MM.1S (cell line): ENCODE measurements at regions not wholly inside any gene's neighbourhood (a gene's known extent, or its start where the extent isn't known, plus 50 kb on each side); places are given as distances from the start of the nearest gene placed in this dataset.

Source experiments
- DNase-seq: peaks from one replicate; pipeline ENCODE4 v3.0.0-alpha.2; 2015
- H2AFZ ChIP-seq: fragments of 300-600 bp; sonication (generic); 2 replicates; pipeline ENCODE4 v1.6.0; 2016; ENCODE audit warnings: antibody characterized with exemption, low read length
- H3F3A ChIP-seq: fragments of 300-600 bp; sonication (generic); 2 replicates; pipeline ENCODE4 v1.6.1; 2016; ENCODE audit warnings: mild to moderate bottlenecking, antibody characterized with exemption, low read length, moderate library complexity, mixed read lengths; ENCODE audit not compliant: insufficient read depth
- H3K27ac ChIP-seq: fragments of 300-600 bp; sonication (generic); 2 replicates; pipeline ENCODE4 v1.5.1; 2016; ENCODE audit warnings: mild to moderate bottlenecking, low read length
- H3K27me3 ChIP-seq: fragments of 300-600 bp; sonication (generic); replicated peaks from 2 replicates; pipeline ENCODE4 v1.6.0; 2016; ENCODE audit warnings: low read length; ENCODE audit not compliant: insufficient read depth
- H3K36me3 ChIP-seq: fragments of 300-600 bp; sonication (generic); replicated peaks from 2 replicates; pipeline ENCODE4 v1.6.1; 2016; ENCODE audit warnings: mild to moderate bottlenecking, low read length, mixed read lengths; ENCODE audit not compliant: insufficient read depth
- H3K4me1 ChIP-seq: fragments of 300-600 bp; sonication (generic); 2 replicates; pipeline ENCODE4 v1.6.1; 2016; ENCODE audit warnings: low read length, mixed read lengths
- H3K4me2 ChIP-seq: fragments of 300-600 bp; sonication (generic); 2 replicates; pipeline ENCODE4 v1.6.0; 2016; ENCODE audit warnings: low read depth, low read length
- H3K4me3 ChIP-seq: fragments of 300-600 bp; sonication (generic); 2 replicates; pipeline ENCODE4 v1.5.1; 2016; ENCODE audit warnings: low read length, mixed read lengths
- H3K79me2 ChIP-seq: fragments of 300-600 bp; sonication (generic); 2 replicates; pipeline ENCODE4 v1.6.1; 2016; ENCODE audit warnings: mixed run types, low read length, mixed read lengths
- H3K9ac ChIP-seq: fragments of 300-600 bp; sonication (generic); 2 replicates; pipeline ENCODE4 v1.6.1; 2016; ENCODE audit warnings: low read length, mixed read lengths
- H3K9me2 ChIP-seq: fragments of 300-600 bp; sonication (generic); replicated peaks from 2 replicates; pipeline ENCODE4 v1.6.1; 2016; ENCODE audit warnings: mild to moderate bottlenecking, low read length, mixed read lengths; ENCODE audit not compliant: insufficient read depth
- H3K9me3 ChIP-seq: fragments of 300-600 bp; sonication (generic); replicated peaks from 2 replicates; pipeline ENCODE4 v1.6.1; 2016; ENCODE audit warnings: mild to moderate bottlenecking, low read length, mixed read lengths; ENCODE audit not compliant: insufficient read depth
- H4K20me1 ChIP-seq: fragments of 300-600 bp; sonication (generic); 2 replicates; pipeline ENCODE4 v1.6.1; 2016; ENCODE audit warnings: mild to moderate bottlenecking, low read length, moderate library complexity, mixed read lengths; ENCODE audit not compliant: insufficient read depth
- CTCF ChIP-seq: fragments of 300-600 bp; sonication (generic); IDR thresholded peaks from 2 replicates; pipeline ENCODE4 v1.5.1; 2016; ENCODE audit warnings: antibody characterized with exemption, low read length, mixed read lengths
- EZH2 ChIP-seq: fragments of 300-600 bp; sonication (generic); optimal IDR thresholded peaks from 2 replicates; pipeline ENCODE3; 2017; ENCODE audit warnings: low read depth, mild to moderate bottlenecking, antibody characterized with exemption, low read length, mixed read lengths
- EZH2phosphoT487 ChIP-seq: fragments of 300-600 bp; sonication (generic); IDR thresholded peaks from 2 replicates; pipeline ENCODE4 v1.6.1; 2018; ENCODE audit warnings: antibody characterized with exemption, low read length

- Histone ChIP-seq H3K4me2 (no peak overlapping the region), H3K79me2 (no peaks in the 10 kb centered on the region), H3K4me1 (no peaks in the 10 kb centered on the region), H3K9me3 (no peaks in the 10 kb centered on the region), H3K9ac (no peak overlapping the region), H3K27ac (no peak overlapping the region), H3K9me2 (no peaks in the 10 kb centered on the region), H2AFZ (no peak overlapping the region), H3K27me3 (no peaks in the 10 kb centered on the region), H3F3A (no peaks in the 10 kb centered on the region), H3K36me3 (no peaks in the 10 kb centered on the region), H4K20me1 (no peaks in the 10 kb centered on the region), H3K4me3 (no peak overlapping the region)
- DNase-seq: no peak
- TF ChIP-seq EZH2: no peak
- no peak for TF ChIP-seq EZH2phosphoT487
- TF ChIP-seq CTCF: no peak
These were observed 110.3 kb downstream of the DKK1 start for GRCh38 chr10:52424341-52424740.

GRCh38 chr10:52434734-52435133, 120.7 kb downstream of the DKK1 start:
- peaks cover 19% of the 10 kb centered on the region for H3F3A ChIP-seq
- no peaks in the 10 kb centered on the region for H3K9me3 ChIP-seq
- TF ChIP-seq CTCF (no peak), EZH2phosphoT487 (no peak), EZH2 (no peak)
- no peak for DNase-seq
- H3K4me2 ChIP-seq: no peak overlapping the region
- no peak overlapping the region for H2AFZ ChIP-seq
- no peak overlapping the region for H3K27ac ChIP-seq
- no peaks in the 10 kb centered on the region for H3K27me3 ChIP-seq
- H3K9ac ChIP-seq: no peak overlapping the region
- no peaks in the 10 kb centered on the region for H3K9me2 ChIP-seq
- H3K79me2 ChIP-seq: no peaks in the 10 kb centered on the region
- no peaks in the 10 kb centered on the region for H4K20me1 ChIP-seq
- H3K36me3 ChIP-seq: no peaks in the 10 kb centered on the region
- no peak overlapping the region for H3K4me3 ChIP-seq
- peaks cover 34% of the 10 kb centered on the region for H3K4me1 ChIP-seq

GRCh38 chr10:52436664-52437063, 122.6 kb downstream of the DKK1 start:
- Histone ChIP-seq H3K36me3 (no peaks in the 10 kb centered on the region), H3F3A (peaks cover 19% of the 10 kb centered on the region), H3K4me1 (peaks cover 51% of the 10 kb centered on the region), H3K4me3 (peak overlapping the region; percentile 10; the same call in 1 of the 2 replicates), H3K27ac (peak overlapping the region; percentile 92), H2AFZ (no peak overlapping the region), H3K9me3 (no peaks in the 10 kb centered on the region), H3K27me3 (no peaks in the 10 kb centered on the region), H3K9me2 (no peaks in the 10 kb centered on the region), H3K79me2 (no peaks in the 10 kb centered on the region), H4K20me1 (no peaks in the 10 kb centered on the region), H3K4me2 (peak overlapping the region; percentile 64), H3K9ac (peak overlapping the region; percentile 49)
- TF ChIP-seq CTCF (no peak), EZH2 (no peak), EZH2phosphoT487 (no peak)
- peak; percentile 21 for DNase-seq
